Stomach smooth muscle (tissue), 2 donors: ENCODE measurements at regions not wholly inside any gene's neighbourhood (a gene's known extent, or its start where the extent isn't known, plus 50 kb on each side); places are given as distances from the start of the nearest gene placed in this dataset.

Experiments
- H3K27ac ChIP-seq: one replicate; pipeline ENCODE4 v1.7.0; 2013; ENCODE audit warnings: mild to moderate bottlenecking, low read length, inconsistent platforms
- H3K27me3 ChIP-seq, 2 donors: one replicate each; pipeline ENCODE4 v1.7.0; 2013; ENCODE audit warnings: low read length in 2 of 2; ENCODE audit not compliant: insufficient read depth in 2 of 2, control insufficient read depth in 1 of 2
- H3K36me3 ChIP-seq, 2 donors: one replicate each; pipeline ENCODE4 v1.7.0; 2013; ENCODE audit warnings: low read length in 2 of 2; ENCODE audit not compliant: control insufficient read depth in 2 of 2, insufficient read depth in 2 of 2
- H3K4me1 ChIP-seq: one replicate; pipeline ENCODE4 v1.7.0; 2013; ENCODE audit warnings: low read length; ENCODE audit not compliant: control insufficient read depth, insufficient read depth
- H3K4me3 ChIP-seq, 2 donors: one replicate each; pipeline ENCODE4 v1.7.0; 2013; ENCODE audit warnings: low read length in 2 of 2
- H3K9ac ChIP-seq, 2 donors: one replicate each; pipeline ENCODE4 v1.7.0; 2013; ENCODE audit warnings: low read length in 2 of 2, mild to moderate bottlenecking in 1 of 2
- H3K9me3 ChIP-seq, 2 donors: one replicate each; pipeline ENCODE4 v1.7.0; 2013; ENCODE audit warnings: low read length in 2 of 2; ENCODE audit not compliant: control insufficient read depth in 2 of 2
- donor health status: healthy.
- donor health status: Pancreatic carcinoma.

DNA sequence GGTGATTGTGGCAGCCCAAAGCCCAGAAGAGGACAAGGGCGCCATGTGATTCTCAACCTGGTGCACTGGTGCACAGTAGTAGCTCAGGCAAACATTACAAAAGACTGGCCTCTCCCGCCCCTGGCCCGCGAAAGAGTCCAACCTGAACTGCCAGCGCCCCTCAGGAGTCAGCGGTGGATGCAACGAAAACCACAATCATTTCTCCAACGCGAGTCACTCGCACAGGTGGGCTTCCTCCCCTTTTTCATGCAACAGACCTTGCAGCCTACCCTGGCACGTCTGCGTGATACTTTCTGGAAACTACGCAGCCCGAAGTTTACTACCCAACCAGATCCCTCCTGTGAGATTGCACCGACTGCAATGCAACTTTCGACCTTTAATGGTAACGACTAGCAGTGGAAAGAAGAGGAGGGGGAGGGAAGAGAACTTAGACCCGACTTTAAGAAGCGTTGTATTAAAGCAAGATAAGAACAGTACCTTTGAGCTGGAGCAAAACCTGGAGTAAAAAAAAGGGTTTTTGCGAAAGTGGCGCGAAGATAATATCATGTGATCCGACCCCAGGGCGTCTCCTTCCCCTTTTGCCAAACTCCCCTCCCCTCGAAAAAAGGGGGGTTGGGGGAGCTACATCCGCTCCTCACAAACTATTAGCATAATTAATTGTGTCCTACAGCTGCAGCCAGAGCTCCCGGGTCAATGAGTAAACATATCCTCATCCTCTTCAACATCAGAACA, 63.3 kb upstream of the CCDC160 start:
- no peak overlapping the region for H3K27ac ChIP-seq
- peak overlapping the region in 1 of 2 donors; percentile 22 for H3K9ac ChIP-seq
- H3K36me3 ChIP-seq, result no peaks in the 10 kb centered on the region
- peaks cover 0 to 5% of the 10 kb centered on the region in 2 donors for H3K27me3 ChIP-seq
- H3K4me1 ChIP-seq, result no peaks in the 10 kb centered on the region
- peak overlapping the region; percentile 53 to 68 for H3K4me3 ChIP-seq
- no peaks in the 10 kb centered on the region for H3K9me3 ChIP-seq

DNA sequence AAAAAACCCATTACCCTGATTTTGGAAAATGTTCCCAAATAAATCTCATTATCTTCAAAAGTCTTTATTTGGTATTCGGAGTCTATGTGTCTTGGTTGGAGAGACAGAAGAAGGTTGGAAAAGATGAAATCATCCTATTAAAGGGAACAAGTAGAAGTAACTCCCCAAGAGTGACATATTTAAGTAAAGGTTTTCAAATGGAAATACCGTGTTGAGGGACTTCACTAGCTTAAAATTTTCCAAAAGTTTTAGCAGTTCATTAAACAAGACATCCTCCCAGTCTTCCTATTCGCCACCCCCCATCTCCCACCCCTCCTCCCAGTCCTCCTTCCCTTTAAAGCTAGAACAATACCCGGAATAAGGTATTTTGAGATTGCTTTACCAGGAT, 62.7 kb upstream of the CCDC160 start:
- no peak overlapping the region for H3K9ac ChIP-seq
- no peaks in the 10 kb centered on the region for H3K4me1 ChIP-seq
- no peaks in the 10 kb centered on the region for H3K36me3 ChIP-seq
- H3K27me3 ChIP-seq, result peaks cover 0 to 5% of the 10 kb centered on the region in 2 donors
- H3K4me3 ChIP-seq, result peak overlapping the region in 1 of 2 donors; percentile 68
- no peak overlapping the region for H3K27ac ChIP-seq
- no peaks in the 10 kb centered on the region for H3K9me3 ChIP-seq

DNA sequence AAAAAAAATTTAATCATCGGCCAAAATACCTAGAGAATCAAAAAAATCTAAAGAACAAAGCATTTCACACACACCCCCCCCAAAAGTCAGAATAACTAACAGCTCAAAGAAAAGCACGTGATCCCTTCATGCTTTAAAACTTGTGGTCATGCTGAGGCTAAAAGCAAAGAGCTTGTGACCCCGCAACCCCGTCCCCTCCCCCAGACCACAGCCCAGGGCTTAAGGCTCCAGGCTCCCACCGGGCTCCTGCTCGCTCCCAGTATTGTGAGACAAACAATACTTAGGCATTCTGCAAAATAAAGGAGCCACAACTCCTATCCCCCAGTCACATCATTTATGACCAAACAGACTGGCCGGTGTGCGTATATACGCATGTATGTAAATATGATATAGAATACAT, 62.1 kb upstream of the CCDC160 start:
- no peak overlapping the region for H3K4me3 ChIP-seq
- no peaks in the 10 kb centered on the region for H3K36me3 ChIP-seq
- H3K9ac ChIP-seq, result no peak overlapping the region
- no peaks in the 10 kb centered on the region for H3K4me1 ChIP-seq
- H3K27ac ChIP-seq, result no peak overlapping the region
- peaks cover 0 to 5% of the 10 kb centered on the region in 2 donors for H3K27me3 ChIP-seq
- no peaks in the 10 kb centered on the region for H3K9me3 ChIP-seq

DNA sequence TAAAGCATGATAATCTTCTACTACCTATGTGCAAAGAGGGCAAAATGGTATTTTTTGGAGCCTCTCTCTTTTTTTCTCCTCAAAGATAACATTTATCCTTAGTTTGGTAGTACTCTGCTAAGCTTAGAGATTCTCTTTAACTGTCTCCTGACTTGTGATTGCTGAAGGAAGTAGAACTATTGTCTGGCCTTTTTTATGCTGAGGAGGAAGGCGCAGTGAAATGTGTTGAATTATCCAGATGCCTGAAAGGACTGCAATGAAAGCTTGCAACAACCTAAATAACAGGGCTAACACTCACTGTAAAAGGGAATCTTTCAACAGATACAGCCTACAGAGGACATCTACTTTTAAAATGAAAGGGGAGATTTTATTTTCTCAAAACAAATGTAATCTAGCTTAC, 59.5 kb upstream of the CCDC160 start:
- Histone ChIP-seq H3K36me3 (no peaks in the 10 kb centered on the region), H3K27me3 (peaks cover 0 to 5% of the 10 kb centered on the region in 2 donors), H3K4me1 (no peaks in the 10 kb centered on the region), H3K9me3 (no peaks in the 10 kb centered on the region), H3K4me3 (no peak overlapping the region), H3K27ac (no peak overlapping the region), H3K9ac (no peak overlapping the region)

DNA sequence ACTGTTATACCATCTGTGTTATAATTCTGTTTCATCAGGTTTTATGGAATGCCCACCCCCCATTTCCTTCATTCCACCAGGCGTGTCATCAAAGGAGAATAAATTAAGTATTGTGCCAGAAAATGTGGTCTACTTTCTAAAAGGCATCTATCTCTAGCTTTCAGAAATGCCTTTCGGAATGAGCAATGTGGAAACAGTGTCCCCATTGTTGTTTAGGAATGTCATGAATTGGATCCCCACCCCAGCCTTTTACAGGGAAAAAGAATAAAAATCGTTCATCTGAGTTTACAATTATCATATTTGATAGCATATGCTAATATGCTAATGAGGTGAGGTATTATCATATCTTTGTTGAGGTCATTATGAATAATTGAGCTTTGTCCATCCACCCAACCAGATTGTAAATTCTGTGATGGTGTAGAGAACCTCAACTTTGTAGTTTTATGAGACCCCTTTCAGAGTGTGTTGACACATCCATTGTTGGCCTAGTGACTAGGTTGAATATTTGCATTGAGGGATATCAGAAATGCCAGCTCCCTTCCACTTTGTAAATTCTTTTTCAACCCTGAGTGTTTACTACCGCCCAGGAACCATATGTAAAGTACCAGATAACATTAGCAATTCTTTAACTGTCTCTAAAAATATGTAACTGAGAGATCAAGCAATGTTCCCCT, 56.2 kb upstream of the CCDC160 start:
- H3K4me1 ChIP-seq, result no peaks in the 10 kb centered on the region
- no peaks in the 10 kb centered on the region for H3K36me3 ChIP-seq
- H3K4me3 ChIP-seq, result no peak overlapping the region
- H3K27me3 ChIP-seq, result peaks cover 0 to 10% of the 10 kb centered on the region in 2 donors
- H3K9me3 ChIP-seq, result no peaks in the 10 kb centered on the region
- no peak overlapping the region for H3K9ac ChIP-seq
- H3K27ac ChIP-seq, result no peak overlapping the region

DNA sequence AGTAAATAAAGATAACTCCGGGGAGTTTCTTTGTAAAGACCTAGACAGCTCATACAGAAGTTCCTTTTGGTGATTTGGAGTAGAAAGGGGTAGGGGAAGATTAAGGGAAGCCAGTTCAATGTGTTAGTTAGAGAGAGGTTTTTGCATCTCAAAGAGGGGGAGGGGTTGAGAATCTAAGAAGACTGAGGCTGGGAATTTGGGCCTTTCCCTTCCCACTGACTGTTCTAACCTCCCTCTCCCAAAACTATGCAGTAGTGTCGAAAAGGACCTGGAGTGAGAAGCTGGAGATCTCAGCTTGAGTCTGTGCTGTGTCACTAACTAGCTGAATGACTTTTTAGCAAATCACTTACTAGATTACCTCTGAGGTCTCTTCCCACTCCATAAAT, 55.7 kb upstream of the CCDC160 start:
- no peak overlapping the region for H3K4me3 ChIP-seq
- no peak overlapping the region for H3K9ac ChIP-seq
- H3K27ac ChIP-seq, result no peak overlapping the region
- no peaks in the 10 kb centered on the region for H3K9me3 ChIP-seq
- H3K4me1 ChIP-seq, result no peaks in the 10 kb centered on the region
- no peaks in the 10 kb centered on the region for H3K36me3 ChIP-seq
- H3K27me3 ChIP-seq, result peaks cover 0 to 10% of the 10 kb centered on the region in 2 donors

DNA sequence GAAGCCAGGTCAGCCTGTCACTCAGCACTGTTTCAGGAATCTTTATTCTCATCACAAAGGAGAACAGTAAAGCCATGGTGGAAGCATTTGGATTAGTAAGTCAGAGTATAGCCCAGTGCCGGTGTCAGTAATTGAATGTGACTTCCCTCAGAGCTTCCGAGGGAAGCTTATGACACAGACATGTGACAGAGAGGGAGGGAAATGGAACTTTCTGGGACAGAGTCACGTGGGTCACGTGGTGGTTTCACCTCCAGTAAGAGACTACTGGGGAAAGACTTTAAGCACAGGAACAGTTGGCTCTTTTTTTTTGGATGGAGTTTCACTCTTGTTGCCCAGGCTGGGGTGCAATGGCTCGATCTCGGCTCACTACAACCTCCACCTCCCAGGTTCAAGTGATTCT, 53.3 kb upstream of the CCDC160 start:
- Histone ChIP-seq H3K4me3 (no peak overlapping the region), H3K36me3 (no peaks in the 10 kb centered on the region), H3K27ac (no peak overlapping the region), H3K4me1 (no peaks in the 10 kb centered on the region), H3K9me3 (no peaks in the 10 kb centered on the region), H3K9ac (no peak overlapping the region), H3K27me3 (peaks cover 0 to 10% of the 10 kb centered on the region in 2 donors)

DNA sequence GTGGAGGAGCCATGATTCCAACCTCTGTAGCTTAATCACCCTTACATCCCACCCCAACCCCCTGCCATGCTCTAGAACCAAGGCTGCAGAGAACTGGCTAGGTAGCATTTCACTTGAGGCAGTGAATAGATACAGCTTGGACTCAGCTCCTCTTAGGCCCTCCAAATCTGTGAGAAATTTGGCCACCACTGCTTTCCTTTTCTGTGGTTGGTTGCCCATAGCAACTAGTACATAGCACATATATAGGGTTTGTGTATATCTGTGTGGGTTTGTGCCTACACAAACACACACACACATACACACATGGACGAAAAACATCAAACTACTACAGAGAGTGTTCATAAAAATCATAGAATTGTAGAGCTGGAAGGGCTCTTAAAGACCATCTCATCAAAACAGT, 52.0 kb upstream of the CCDC160 start:
- Histone ChIP-seq H3K36me3 (no peaks in the 10 kb centered on the region), H3K27me3 (peaks cover 0 to 13% of the 10 kb centered on the region in 2 donors)

DNA sequence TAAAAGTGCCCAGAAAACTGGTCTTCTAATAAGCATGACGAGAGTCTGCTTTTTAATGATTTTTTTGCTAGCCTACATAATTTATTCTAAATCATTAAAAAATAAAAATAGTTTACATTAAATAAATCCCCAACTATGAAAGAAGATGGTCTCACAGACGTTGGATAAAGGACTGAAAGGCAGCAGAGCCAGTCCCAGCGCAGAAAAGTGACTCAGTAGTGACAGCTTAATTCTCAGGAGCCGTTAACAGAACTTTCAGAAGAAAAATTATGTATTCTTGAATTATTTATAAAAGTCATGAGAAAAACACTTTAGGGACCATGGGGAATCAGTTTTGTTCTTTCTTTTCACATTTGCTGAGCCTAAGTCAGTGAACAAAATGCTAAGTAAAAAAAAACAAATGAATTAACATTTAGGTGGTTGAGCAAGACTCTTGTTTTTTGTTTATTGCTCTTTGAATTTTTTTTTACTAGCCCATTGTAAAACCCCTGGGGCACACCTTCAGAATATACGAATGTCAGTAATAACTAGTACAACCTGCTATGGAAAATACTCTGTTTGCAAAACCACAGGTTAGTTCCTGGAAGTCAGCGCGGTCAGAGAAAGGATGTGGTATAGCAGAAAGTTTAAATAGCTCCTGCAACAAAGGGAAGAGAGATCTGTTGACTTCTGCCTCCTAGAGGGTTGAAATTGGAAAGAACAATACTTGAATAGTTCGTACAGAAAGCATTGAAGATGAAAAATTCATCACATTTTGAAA, 50.4 kb upstream of the CCDC160 start:
- H3K36me3 ChIP-seq, result no peaks in the 10 kb centered on the region
- H3K27ac ChIP-seq, result no peak overlapping the region
- no peaks in the 10 kb centered on the region for H3K9me3 ChIP-seq
- H3K27me3 ChIP-seq, result peaks cover 0 to 13% of the 10 kb centered on the region in 2 donors
- no peak overlapping the region for H3K4me3 ChIP-seq
- no peaks in the 10 kb centered on the region for H3K4me1 ChIP-seq
- H3K9ac ChIP-seq, result no peak overlapping the region

More for the DNA sequence above, 52.0 kb upstream of the CCDC160 start:
- Histone ChIP-seq H3K27ac (no peak overlapping the region), H3K4me1 (no peaks in the 10 kb centered on the region), H3K4me3 (no peak overlapping the region), H3K9ac (no peak overlapping the region), H3K9me3 (no peaks in the 10 kb centered on the region)
